HEK293 (cell line): ENCODE measurements at regions not wholly inside any gene's neighbourhood (a gene's known extent, or its start where the extent isn't known, plus 50 kb on each side); places are given as distances from the start of the nearest gene placed in this dataset.

Experiments
- PRDM1 ChIP-seq: fragments of 450-650 bp; formaldehyde crosslinking; IDR thresholded peaks from 2 replicates; pipeline ENCODE4; 2016; ENCODE audit warnings: missing biosample characterization, missing genetic modification characterization
- REST ChIP-seq: fragments of 450-650 bp; formaldehyde crosslinking; IDR thresholded peaks from 2 replicates; pipeline ENCODE4 v1.5.1; 2016; ENCODE audit warnings: missing biosample characterization, missing genetic modification characterization
- SETDB1 ChIP-seq: IDR thresholded peaks from one replicate; pipeline ENCODE4 v1.6.1; 2017; ENCODE audit warnings: mild to moderate bottlenecking, low read length, moderate library complexity, mixed read lengths; ENCODE audit not compliant: insufficient read length
- SP2 ChIP-seq: fragments of 450-650 bp; formaldehyde crosslinking; IDR thresholded peaks from 2 replicates; pipeline ENCODE4 v1.5.1; 2016; ENCODE audit warnings: missing biosample characterization, missing genetic modification characterization
- ZNF184 ChIP-seq: fragments of 450-650 bp; IDR thresholded peaks from 2 replicates; pipeline ENCODE4 v1.5.1; 2018; ENCODE audit warnings: missing biosample characterization, mild to moderate bottlenecking, missing genetic modification characterization
- ZNF660 ChIP-seq: fragments of 450-650 bp; IDR thresholded peaks from 2 replicates; pipeline ENCODE4 v1.5.1; 2018; ENCODE audit warnings: missing biosample characterization, mild to moderate bottlenecking, missing genetic modification characterization
- ZNF670 ChIP-seq: fragments of 450-650 bp; formaldehyde crosslinking; IDR thresholded peaks from 2 replicates; pipeline ENCODE4 v1.5.1; 2016; ENCODE audit warnings: missing biosample characterization, missing genetic modification characterization, low read depth
- ZNF768 ChIP-seq: fragments of 450-650 bp; formaldehyde crosslinking; IDR thresholded peaks from 2 replicates; pipeline ENCODE4 v1.5.1; 2018; ENCODE audit warnings: missing biosample characterization, mild to moderate bottlenecking, missing genetic modification characterization
- ZNF777 ChIP-seq: fragments of 450-650 bp; formaldehyde crosslinking; IDR thresholded peaks from 2 replicates; pipeline ENCODE4 v1.5.1; 2017; ENCODE audit warnings: missing biosample characterization, missing genetic modification characterization, borderline replicate concordance
- TF ChIP-seq, protein P1 (sequence below): fragments of 450-650 bp; formaldehyde crosslinking; IDR thresholded peaks from 2 replicates; pipeline ENCODE4 v1.5.1; 2016; ENCODE audit warnings: missing biosample characterization, missing genetic modification characterization
- TF ChIP-seq, protein P2 (sequence below): fragments of 450-650 bp; formaldehyde crosslinking; IDR thresholded peaks from 2 replicates; pipeline ENCODE4 v1.5.1; 2017; ENCODE audit warnings: missing biosample characterization, mild to moderate bottlenecking, missing genetic modification characterization, moderate library complexity
- TF ChIP-seq, protein P3 (sequence below): IDR thresholded peaks from 2 replicates; pipeline ENCODE4 v1.6.1; 2011; ENCODE audit warnings: mild to moderate bottlenecking, low read depth, low read length, borderline replicate concordance

DNA sequence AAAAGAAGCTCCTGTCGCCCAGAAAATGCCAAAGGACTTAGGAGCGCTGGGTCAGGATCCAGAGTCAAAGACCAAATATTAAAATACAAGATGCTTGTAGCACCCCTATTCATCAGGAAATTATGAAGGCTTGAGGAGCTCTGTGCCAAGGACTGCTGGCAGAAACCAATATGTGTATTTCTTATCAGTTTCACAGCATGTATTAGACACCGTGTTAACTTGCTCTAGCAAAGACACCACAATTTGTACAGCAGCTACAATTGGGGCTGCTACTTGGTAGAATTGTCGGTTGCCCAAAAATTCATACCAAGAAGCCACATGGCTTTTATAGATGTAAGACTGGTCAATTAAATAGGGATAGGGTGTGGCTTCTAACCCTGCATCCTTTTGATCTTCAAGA lies 128.8 kb downstream of the CD47 start:
- TF ChIP-seq, protein P1, sequence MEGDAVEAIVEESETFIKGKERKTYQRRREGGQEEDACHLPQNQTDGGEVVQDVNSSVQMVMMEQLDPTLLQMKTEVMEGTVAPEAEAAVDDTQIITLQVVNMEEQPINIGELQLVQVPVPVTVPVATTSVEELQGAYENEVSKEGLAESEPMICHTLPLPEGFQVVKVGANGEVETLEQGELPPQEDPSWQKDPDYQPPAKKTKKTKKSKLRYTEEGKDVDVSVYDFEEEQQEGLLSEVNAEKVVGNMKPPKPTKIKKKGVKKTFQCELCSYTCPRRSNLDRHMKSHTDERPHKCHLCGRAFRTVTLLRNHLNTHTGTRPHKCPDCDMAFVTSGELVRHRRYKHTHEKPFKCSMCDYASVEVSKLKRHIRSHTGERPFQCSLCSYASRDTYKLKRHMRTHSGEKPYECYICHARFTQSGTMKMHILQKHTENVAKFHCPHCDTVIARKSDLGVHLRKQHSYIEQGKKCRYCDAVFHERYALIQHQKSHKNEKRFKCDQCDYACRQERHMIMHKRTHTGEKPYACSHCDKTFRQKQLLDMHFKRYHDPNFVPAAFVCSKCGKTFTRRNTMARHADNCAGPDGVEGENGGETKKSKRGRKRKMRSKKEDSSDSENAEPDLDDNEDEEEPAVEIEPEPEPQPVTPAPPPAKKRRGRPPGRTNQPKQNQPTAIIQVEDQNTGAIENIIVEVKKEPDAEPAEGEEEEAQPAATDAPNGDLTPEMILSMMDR, result no peak
- no peak for TF ChIP-seq ZNF768 (tag by site-specific recombination)
- no peak for TF ChIP-seq ZNF184 (tag by site-specific recombination)
- TF ChIP-seq SETDB1, result no peak
- TF ChIP-seq REST (tag by site-specific recombination), result no peak
- no peak for TF ChIP-seq ZNF670
- TF ChIP-seq PRDM1 (tag by site-specific recombination), result no peak
- TF ChIP-seq ZNF777 (tag by site-specific recombination), result no peak
- TF ChIP-seq ZNF660, result no peak
- TF ChIP-seq SP2 (tag by site-specific recombination), result no peak
- TF ChIP-seq, protein P2, sequence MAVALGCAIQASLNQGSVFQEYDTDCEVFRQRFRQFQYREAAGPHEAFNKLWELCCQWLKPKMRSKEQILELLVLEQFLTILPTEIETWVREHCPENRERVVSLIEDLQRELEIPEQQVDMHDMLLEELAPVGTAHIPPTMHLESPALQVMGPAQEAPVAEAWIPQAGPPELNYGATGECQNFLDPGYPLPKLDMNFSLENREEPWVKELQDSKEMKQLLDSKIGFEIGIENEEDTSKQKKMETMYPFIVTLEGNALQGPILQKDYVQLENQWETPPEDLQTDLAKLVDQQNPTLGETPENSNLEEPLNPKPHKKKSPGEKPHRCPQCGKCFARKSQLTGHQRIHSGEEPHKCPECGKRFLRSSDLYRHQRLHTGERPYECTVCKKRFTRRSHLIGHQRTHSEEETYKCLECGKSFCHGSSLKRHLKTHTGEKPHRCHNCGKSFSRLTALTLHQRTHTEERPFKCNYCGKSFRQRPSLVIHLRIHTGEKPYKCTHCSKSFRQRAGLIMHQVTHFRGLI (tag by site-specific recombination), result no peak
- TF ChIP-seq, protein P3, sequence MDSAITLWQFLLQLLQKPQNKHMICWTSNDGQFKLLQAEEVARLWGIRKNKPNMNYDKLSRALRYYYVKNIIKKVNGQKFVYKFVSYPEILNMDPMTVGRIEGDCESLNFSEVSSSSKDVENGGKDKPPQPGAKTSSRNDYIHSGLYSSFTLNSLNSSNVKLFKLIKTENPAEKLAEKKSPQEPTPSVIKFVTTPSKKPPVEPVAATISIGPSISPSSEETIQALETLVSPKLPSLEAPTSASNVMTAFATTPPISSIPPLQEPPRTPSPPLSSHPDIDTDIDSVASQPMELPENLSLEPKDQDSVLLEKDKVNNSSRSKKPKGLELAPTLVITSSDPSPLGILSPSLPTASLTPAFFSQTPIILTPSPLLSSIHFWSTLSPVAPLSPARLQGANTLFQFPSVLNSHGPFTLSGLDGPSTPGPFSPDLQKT, result no peak
